Right lobe of liver (tissue), 6 donors: ENCODE measurements at regions not wholly inside any gene's neighbourhood (a gene's known extent, or its start where the extent isn't known, plus 50 kb on each side); places are given as distances from the start of the nearest gene placed in this dataset.
"Not testable (repeated sequence)": the region's sequence is repeated elsewhere in the genome, so short reads cannot be mapped to it uniquely, and the experiment has no call there.

Source experiments
- ATAC-seq, 4 donors: fragments of 200-7000 bp; cut with Tn5 transposase; one replicate each; pipeline ENCODE4 v1.9.1; 2020; ENCODE audit warnings: mild to moderate bottlenecking in 4 of 4, moderate library complexity in 4 of 4
- DNase-seq, 3 donors: peaks; one replicate each; pipeline ENCODE4 v3.0.0-alpha.2; 2020
- H3K27ac ChIP-seq, 3 donors: fragments of 200-600 bp; one replicate each; pipeline ENCODE4 v1.8.0; 2022
- H3K27me3 ChIP-seq, 2 donors: fragments of 200-600 bp; one replicate each; pipeline ENCODE4 v1.8.0; 2022
- H3K36me3 ChIP-seq, 4 donors: fragments of 200-600 bp; sonication (generic) in 1 of 4; one replicate each; pipeline versions ENCODE4 v1.5.1 to v1.8.0; 2017 to 2022; ENCODE audit warnings: control low read depth in 1 of 4
- H3K4me1 ChIP-seq, 4 donors: fragments of 200-600 bp; sonication (generic) in 1 of 4; one replicate each; pipeline versions ENCODE4 v1.5.1 to v1.8.0; 2017 to 2022; ENCODE audit warnings: control low read depth in 1 of 4
- H3K4me3 ChIP-seq, 3 donors: fragments of 200-600 bp; one replicate each; pipeline ENCODE4 v1.8.0; 2022
- H3K9me3 ChIP-seq, 4 donors: fragments of 200-600 bp; sonication (generic) in 1 of 4; one replicate each; pipeline versions ENCODE4 v1.5.1 to v1.8.0; 2017 to 2022; ENCODE audit warnings: control low read depth in 1 of 4
- CTCF ChIP-seq, 4 donors: fragments of 200-600 bp in 3 of 4; fragments of 450-650 bp in 1 of 4; IDR thresholded peaks; one replicate each; pipeline versions ENCODE4 v1.5.1 to v1.8.0; 2016 to 2022; ENCODE audit warnings: antibody characterized with exemption in 4 of 4, mild to moderate bottlenecking in 2 of 4
- POLR2A ChIP-seq: fragments of 450-650 bp; IDR thresholded peaks from one replicate; pipeline ENCODE4 v1.6.1; 2017; ENCODE audit warnings: antibody characterized with exemption, mild to moderate bottlenecking
- WGBS: methylation state at CpG from one replicate; pipeline ENCODE4 v1.1.6; 2018; ENCODE audit warnings: low coverage, low lambda C conversion rate; ENCODE audit not compliant: insufficient coverage; ENCODE audit errors: missing lambda C conversion rate; 5-methylcytosine and 5-hydroxymethylcytosine counted together
- intact Hi-C, 2 donors: fragments of 100-400 bp; cut with DNase I; formaldehyde crosslinking; loops; one replicate each; pipeline versions ENCODE4 v1.11.2 to v1.14.1; 2022
- donor health status: DM: no; HTN: yes; CAD: no.
- donor health status: DM: no; HTN: no; CAD: no.
- donor health status: DM: no; HTN: no; CAD: no.
- donor health status: DM: no; HTN: yes; CAD: no.
- donor health status: DM: no; HTN: yes; CAD: no.

- TF ChIP-seq POLR2A (no peak), CTCF (IDR thresholded peaks at IDR 0.05) (no peak)
- ATAC-seq (no peak), DNase-seq (no peak)
- Histone ChIP-seq H3K27ac (no peak overlapping the region), H3K4me3 (no peak overlapping the region), H3K9me3 (no peaks in the 10 kb centered on the region), H3K27me3 (no peaks in the 10 kb centered on the region), H3K36me3 (no peaks in the 10 kb centered on the region), H3K4me1 (no peaks in the 10 kb centered on the region)
- intact Hi-C loops: no loop called here
- WGBS: 50% methylated on average over 1 of the region's 1 CpG
Observed at GRCh38 chr17:45575126-45575885, 84.8 kb upstream of the PLEKHM1 start.

- ATAC-seq, intact Hi-C loops: not testable (repeated sequence)
Observed at GRCh38 chr17:45576527-45577307, 86.2 kb upstream of the PLEKHM1 start.

GRCh38 chr17:45577571-45578279 lies 87.2 kb upstream of the PLEKHM1 start:
- WGBS: 37% methylated on average over 6 of the region's 6 CpGs
- DNase-seq: no peak
- Histone ChIP-seq H3K4me1 (no peaks in the 10 kb centered on the region), H3K9me3 (no peaks in the 10 kb centered on the region), H3K4me3 (no peak overlapping the region), H3K36me3 (no peaks in the 10 kb centered on the region), H3K27ac (no peak overlapping the region), H3K27me3 (peaks cover 0 to 3% of the 10 kb centered on the region in 2 donors)
- intact Hi-C loops: no loop called here
- TF ChIP-seq POLR2A (no peak), CTCF (IDR thresholded peaks at IDR 0.05) (no peak)
- ATAC-seq: peak in 2 of 4 donors; percentile 33 to 41

More at GRCh38 chr17:45576527-45577307, 86.2 kb upstream of the PLEKHM1 start:
- not testable (repeated sequence) for H3K4me1 ChIP-seq, H3K27me3 ChIP-seq, H3K36me3 ChIP-seq, DNase-seq, H3K4me3 ChIP-seq, H3K9me3 ChIP-seq, H3K27ac ChIP-seq
- 69% methylated on average over 10 of the region's 10 CpGs for WGBS

- H3K27me3 ChIP-seq: peaks cover 0 to 9% of the 10 kb centered on the region in 2 donors
- peaks cover 0 to 2% (median 0%) of the 10 kb centered on the region in 4 donors for H3K4me1 ChIP-seq
- no peaks in the 10 kb centered on the region for H3K9me3 ChIP-seq
- TF ChIP-seq CTCF (IDR thresholded peaks at IDR 0.05): no peak
- TF ChIP-seq POLR2A: no peak
- intact Hi-C loops: no loop called here
- no peaks in the 10 kb centered on the region for H3K36me3 ChIP-seq
- 77% methylated on average over 10 of the region's 10 CpGs for WGBS
- H3K4me3 ChIP-seq: no peak overlapping the region
- DNase-seq: no peak
- no peak overlapping the region for H3K27ac ChIP-seq
- no peak for ATAC-seq
Observed at GRCh38 chr17:45578516-45579455, 88.3 kb upstream of the PLEKHM1 start.
